Heart left ventricle (tissue), 16 donors: ENCODE measurements at regions not wholly inside any gene's neighbourhood (a gene's known extent, or its start where the extent isn't known, plus 50 kb on each side); places are given as distances from the start of the nearest gene placed in this dataset.

Experiments used
- ATAC-seq, 4 donors: fragments of 200-7000 bp; cut with Tn5 transposase; one replicate each; pipeline ENCODE4 v1.9.1; 2020 to 2022; ENCODE audit warnings: moderate library complexity in 4 of 4, mild to moderate bottlenecking in 3 of 4, moderate number of reproducible peaks in 1 of 4
- DNase-seq, 5 donors: peaks; one replicate each; pipeline ENCODE4 v3.0.0-alpha.2; 2020
- H3K27ac ChIP-seq, 12 donors: fragments of 200-600 bp; sonication (generic) in 4 of 12; one replicate each; pipeline versions ENCODE4 v1.5.0 to v1.8.0; 2016 to 2022; ENCODE audit warnings: mild to moderate bottlenecking in 2 of 12
- H3K27me3 ChIP-seq, 9 donors: fragments of 200-600 bp; sonication (generic) in 2 of 9; one replicate each; pipeline versions ENCODE4 v1.5.1 to v1.8.0; 2016 to 2022; ENCODE audit warnings: mild to moderate bottlenecking in 3 of 9
- H3K36me3 ChIP-seq, 9 donors: fragments of 200-600 bp; sonication (generic) in 2 of 9; one replicate each; pipeline versions ENCODE4 v1.5.0 to v1.8.0; 2018 to 2022; ENCODE audit warnings: mild to moderate bottlenecking in 2 of 9
- H3K4me1 ChIP-seq, 12 donors: fragments of 200-600 bp; sonication (generic) in 4 of 12; one replicate each; pipeline versions ENCODE4 v1.5.0 to v1.8.0; 2016 to 2022; ENCODE audit warnings: mild to moderate bottlenecking in 3 of 12
- H3K4me3 ChIP-seq, 12 donors: fragments of 200-600 bp; sonication (generic) in 4 of 12; one replicate each; pipeline versions ENCODE4 v1.5.0 to v1.8.0; 2017 to 2022; ENCODE audit warnings: mild to moderate bottlenecking in 9 of 12, moderate library complexity in 4 of 12
- H3K9me3 ChIP-seq, 12 donors: fragments of 200-600 bp; sonication (generic) in 4 of 12; one replicate each; pipeline versions ENCODE4 v1.5.0 to v1.8.0; 2016 to 2022; ENCODE audit warnings: mild to moderate bottlenecking in 1 of 12
- POLR2A ChIP-seq, 2 donors: fragments of 450-650 bp; IDR thresholded peaks; one replicate each; pipeline ENCODE4 v1.6.1; 2017; ENCODE audit warnings: antibody characterized with exemption in 2 of 2, mild to moderate bottlenecking in 2 of 2, moderate library complexity in 2 of 2
- WGBS, 4 donors: extraction: QIAGEN DNeasy Blood & Tissue Kit in 2 of 4; methylation state at CpG; one replicate each; pipeline versions ENCODE4 v1.1.5 to v1.1.7; 2013 to 2018; 5-methylcytosine and 5-hydroxymethylcytosine counted together
- intact Hi-C, 10 donors: fragments of 100-400 bp; cut with DNase I; formaldehyde crosslinking; loops; one replicate each; pipeline versions ENCODE4 v1.11.1 to v1.14.2; 2022
- TF ChIP-seq, protein P1 (sequence below), 12 donors: fragments of 200-600 bp; sonication (generic) in 4 of 12; IDR thresholded peaks; one replicate each; pipeline versions ENCODE4 v1.5.0 to v1.8.0; 2018 to 2022; ENCODE audit warnings: antibody characterized with exemption in 12 of 12, mild to moderate bottlenecking in 5 of 12
- donor health status: ischemic (EF 13 %, LVEDD 7.1; RV severe dilation, severe dysfunction).
- donor health status: healthy with polysubstance abuse.
- donor health status: DM: no; HTN: yes; CAD: no.
- donor health status: DM: no; HTN: no; CAD: no.
- donor health status: ischemic (EF 25% LVEDD 6.9; RV normal size, moderate dysfunction).
- donor health status: ischemic (EF 25% LVEDD 5.7; RV mildly dilated, moderate dysfunction).
- donor health status: healthy.
- donor health status: DM: yes; HTN: yes; CAD: no.
- donor health status: ischemic (EF 35%, LVEDD 5.7; RV mildly dilated, moderate dysfunction).
- donor health status: nonischemic (EF 11% LVEDD 7.7; RV severe dilation, severe dysfunction).
- donor health status: DM: yes; HTN: yes; CAD: no.
- donor health status: PGD.
- donor health status: ischemic (EF 29% LVEDD 5.4; RV normal size, mild dysfunction).
- donor health status: nonischemic (EF 23%, LVEDD 6.1; RV moderate dilation, normal function).

DNA sequence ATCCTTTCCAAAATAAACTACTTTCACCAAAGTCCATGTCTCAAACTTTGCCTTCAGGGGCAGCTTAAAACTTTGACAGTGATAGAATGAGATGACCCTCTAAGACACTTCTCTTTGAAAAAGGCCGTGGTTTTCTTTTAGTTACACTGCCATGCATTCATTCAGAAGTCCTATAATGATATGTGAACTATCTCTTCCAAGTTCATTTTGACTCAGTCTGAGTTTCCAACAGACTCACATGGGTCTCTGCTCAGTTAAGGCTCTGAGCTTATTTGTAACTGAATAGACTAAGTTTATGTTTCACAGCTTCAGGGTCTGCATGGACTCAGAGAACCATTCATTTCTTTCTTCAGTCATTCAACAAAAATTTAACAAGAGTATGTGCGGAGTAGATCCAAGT is 208.9 kb upstream of the PRSS1 start:
- ATAC-seq, result no peak
- TF ChIP-seq POLR2A (IDR thresholded peaks at IDR 0.05), result no peak
- TF ChIP-seq, protein P1, sequence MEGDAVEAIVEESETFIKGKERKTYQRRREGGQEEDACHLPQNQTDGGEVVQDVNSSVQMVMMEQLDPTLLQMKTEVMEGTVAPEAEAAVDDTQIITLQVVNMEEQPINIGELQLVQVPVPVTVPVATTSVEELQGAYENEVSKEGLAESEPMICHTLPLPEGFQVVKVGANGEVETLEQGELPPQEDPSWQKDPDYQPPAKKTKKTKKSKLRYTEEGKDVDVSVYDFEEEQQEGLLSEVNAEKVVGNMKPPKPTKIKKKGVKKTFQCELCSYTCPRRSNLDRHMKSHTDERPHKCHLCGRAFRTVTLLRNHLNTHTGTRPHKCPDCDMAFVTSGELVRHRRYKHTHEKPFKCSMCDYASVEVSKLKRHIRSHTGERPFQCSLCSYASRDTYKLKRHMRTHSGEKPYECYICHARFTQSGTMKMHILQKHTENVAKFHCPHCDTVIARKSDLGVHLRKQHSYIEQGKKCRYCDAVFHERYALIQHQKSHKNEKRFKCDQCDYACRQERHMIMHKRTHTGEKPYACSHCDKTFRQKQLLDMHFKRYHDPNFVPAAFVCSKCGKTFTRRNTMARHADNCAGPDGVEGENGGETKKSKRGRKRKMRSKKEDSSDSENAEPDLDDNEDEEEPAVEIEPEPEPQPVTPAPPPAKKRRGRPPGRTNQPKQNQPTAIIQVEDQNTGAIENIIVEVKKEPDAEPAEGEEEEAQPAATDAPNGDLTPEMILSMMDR (IDR thresholded peaks at IDR 0.05), result no peak
- intact Hi-C loops, result no loop called here

DNA sequence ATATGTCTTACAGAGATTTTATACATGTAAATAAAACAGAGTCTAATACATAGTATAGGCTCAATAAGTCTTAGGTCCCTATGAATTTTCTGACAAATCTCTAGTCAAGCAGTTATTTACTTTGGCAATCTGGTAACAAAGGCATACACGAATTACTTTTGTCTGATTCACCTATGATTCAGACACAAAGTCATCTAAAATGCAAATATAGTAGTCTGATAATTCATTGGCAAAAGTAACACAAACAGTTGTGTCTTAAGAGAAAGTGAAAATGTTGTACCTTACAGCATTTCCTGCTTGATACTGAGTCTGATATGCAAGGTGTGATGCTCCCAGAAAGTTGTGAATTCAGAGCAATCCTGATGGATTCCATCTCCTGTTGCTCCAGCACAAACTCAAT is 209.4 kb upstream of the PRSS1 start:
- H3K27me3 ChIP-seq, result peaks cover 0 to 6% (median 0%) of the 10 kb centered on the region in 9 donors
- H3K4me3 ChIP-seq, result no peak overlapping the region
- intact Hi-C loops, result no loop called here
- no peaks in the 10 kb centered on the region for H3K9me3 ChIP-seq
- no peak overlapping the region for H3K27ac ChIP-seq
- peaks cover 0 to 5% (median 0%) of the 10 kb centered on the region in 12 donors for H3K4me1 ChIP-seq
- ATAC-seq (no peak), DNase-seq (no peak)
- no peaks in the 10 kb centered on the region for H3K36me3 ChIP-seq
- no peak for TF ChIP-seq POLR2A (IDR thresholded peaks at IDR 0.05)
- TF ChIP-seq, protein P1 (IDR thresholded peaks at IDR 0.05), result no peak
- 53 to 70% (median 57%) methylated on average over 1 of the region's 1 CpG for WGBS, 4 donors

More for the DNA sequence above, 208.9 kb upstream of the PRSS1 start:
- Histone ChIP-seq H3K27ac (no peak overlapping the region), H3K4me3 (no peak overlapping the region), H3K27me3 (peaks cover 0 to 5% (median 0%) of the 10 kb centered on the region in 9 donors), H3K4me1 (peaks cover 0 to 2% (median 0%) of the 10 kb centered on the region in 12 donors), H3K9me3 (no peaks in the 10 kb centered on the region), H3K36me3 (no peaks in the 10 kb centered on the region)
- WGBS, 4 donors, result 74 to 88% (median 80%) methylated on average over 2 of the region's 2 CpGs
- DNase-seq, result no peak

DNA sequence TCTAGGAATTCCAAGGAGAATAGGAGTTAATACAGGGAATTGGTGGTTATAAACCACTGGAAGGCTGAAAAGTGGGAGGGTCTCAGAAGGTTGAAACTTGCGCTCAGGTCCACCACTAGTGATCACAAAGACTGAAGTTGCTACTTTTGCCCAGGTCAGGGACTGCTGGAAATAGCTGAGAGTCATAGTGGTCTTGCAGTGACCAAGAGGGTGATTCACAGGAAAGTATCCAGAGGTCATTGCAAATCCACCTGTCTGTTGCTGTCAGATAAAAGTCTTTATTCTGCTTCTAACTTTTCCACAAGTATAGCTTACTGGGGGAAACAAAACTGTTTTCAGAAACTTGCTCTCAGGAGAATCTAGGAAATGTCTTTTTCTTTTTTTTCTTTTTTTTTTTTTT is 211.5 kb upstream of the PRSS1 start:
- no peaks in the 10 kb centered on the region for H3K9me3 ChIP-seq
- no peak for TF ChIP-seq POLR2A (IDR thresholded peaks at IDR 0.05)
- TF ChIP-seq, protein P1 (IDR thresholded peaks at IDR 0.05), result no peak
- H3K27ac ChIP-seq, result no peak overlapping the region
- intact Hi-C loops, result no loop called here
- H3K36me3 ChIP-seq, result no peaks in the 10 kb centered on the region
- no peak for DNase-seq
- H3K4me3 ChIP-seq, result no peak overlapping the region
- H3K27me3 ChIP-seq, result peaks cover 0 to 4% (median 0%) of the 10 kb centered on the region in 9 donors
- peaks cover 0 to 5% (median 0%) of the 10 kb centered on the region in 12 donors for H3K4me1 ChIP-seq
- no peak for ATAC-seq
- 85 to 96% (median 93%) methylated on average over 1 of the region's 1 CpG for WGBS, 4 donors

DNA sequence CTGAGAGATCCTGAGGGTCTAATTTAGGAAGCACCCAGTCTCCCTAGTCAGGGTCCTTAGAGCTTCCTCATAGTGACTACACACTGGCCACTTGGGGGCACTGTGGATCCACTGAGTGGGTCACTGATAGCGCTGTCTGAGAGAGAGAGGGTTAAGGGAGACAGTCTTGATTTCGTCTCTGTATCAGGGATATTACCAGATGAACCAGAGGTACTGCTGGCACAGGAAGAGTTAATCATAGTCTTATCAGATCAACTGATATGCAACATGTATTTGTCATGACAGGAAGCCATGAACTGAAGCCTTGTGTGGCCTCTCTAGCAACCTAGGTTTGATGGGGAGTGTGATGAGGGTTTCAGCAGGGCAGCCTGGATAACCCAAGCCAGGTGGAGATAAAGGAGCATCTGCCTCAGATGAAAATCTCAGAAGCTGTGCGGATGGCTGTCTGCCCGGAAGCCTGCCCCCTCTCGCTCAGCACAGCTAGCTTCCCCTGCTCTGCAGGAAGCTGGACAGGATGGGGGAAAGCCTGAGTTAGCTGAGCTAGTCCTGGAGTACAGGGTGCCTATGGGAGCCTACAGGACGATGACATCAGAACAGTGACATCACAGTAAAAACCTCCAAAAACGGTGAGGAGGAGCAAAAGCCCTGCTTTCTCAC is 214.0 kb upstream of the PRSS1 start:
- intact Hi-C loops, result no loop called here
- whole genome bisulfite sequencing, 4 donors, result 0 to 11% (median 7%) methylated on average over 5 to 7 of the region's 7 CpGs
- TF ChIP-seq, protein P1 (IDR thresholded peaks at IDR 0.05), result peak in 11 of 12 donors; percentile 28 to 69 (median 42)
- no peak for TF ChIP-seq POLR2A (IDR thresholded peaks at IDR 0.05)
- Histone ChIP-seq H3K4me3 (no peak overlapping the region), H3K4me1 (peaks cover 0 to 5% (median 0%) of the 10 kb centered on the region in 12 donors), H3K27me3 (peaks cover 0 to 23% (median 0%) of the 10 kb centered on the region in 9 donors), H3K36me3 (no peaks in the 10 kb centered on the region), H3K9me3 (no peaks in the 10 kb centered on the region), H3K27ac (no peak overlapping the region)
- DNase-seq (no peak), ATAC-seq (peak in 2 of 4 donors; percentile 63 to 80)
